Lung (tissue), 11 donors: ENCODE measurements at regions not wholly inside any gene's neighbourhood (a gene's known extent, or its start where the extent isn't known, plus 50 kb on each side); places are given as distances from the start of the nearest gene placed in this dataset.

ENCODE experiments used
- ATAC-seq: fragments of 200-7000 bp; cut with Tn5 transposase; one replicate; pipeline ENCODE4 v1.9.1; 2020; ENCODE audit warnings: moderate number of reproducible peaks; ENCODE audit not compliant: insufficient read depth, low FRiP score
- DNase-seq, 3 donors: peaks; one replicate each; pipeline ENCODE4 v3.0.0-alpha.2; 2013 to 2017
- H3K27ac ChIP-seq, 2 donors: one replicate each; pipeline ENCODE4 v1.5.1; 2013; ENCODE audit warnings: mild to moderate bottlenecking in 2 of 2, moderate library complexity in 2 of 2, control low read depth in 1 of 2, inconsistent platforms in 1 of 2, low read depth in 1 of 2, low read length in 1 of 2
- H3K27me3 ChIP-seq, 3 donors: one replicate each; pipeline ENCODE4 v1.5.1; 2013; ENCODE audit warnings: low read length in 2 of 3; ENCODE audit not compliant: control insufficient read depth in 3 of 3, insufficient read depth in 3 of 3
- H3K36me3 ChIP-seq, 4 donors: one replicate each; pipeline ENCODE4 v1.5.1; 2013; ENCODE audit warnings: low read length in 4 of 4, mild to moderate bottlenecking in 1 of 4, moderate library complexity in 1 of 4; ENCODE audit not compliant: control insufficient read depth in 4 of 4, insufficient read depth in 4 of 4
- H3K4me1 ChIP-seq, 5 donors: one replicate each; pipeline ENCODE4 v1.5.1; 2013; ENCODE audit warnings: low read length in 5 of 5, mild to moderate bottlenecking in 2 of 5, moderate library complexity in 1 of 5; ENCODE audit not compliant: control insufficient read depth in 5 of 5, insufficient read depth in 5 of 5
- H3K4me3 ChIP-seq: one replicate; pipeline ENCODE4 v1.5.1; 2013; ENCODE audit warnings: mild to moderate bottlenecking, control low read depth, moderate library complexity
- H3K9ac ChIP-seq, 2 donors: one replicate each; pipeline ENCODE4 v1.5.1; 2013; ENCODE audit warnings: low read length in 2 of 2, control low read depth in 1 of 2; ENCODE audit not compliant: insufficient read depth in 1 of 2
- H3K9me3 ChIP-seq, 4 donors: one replicate each; pipeline ENCODE4 v1.5.1; 2013; ENCODE audit warnings: low read length in 3 of 4, mild to moderate bottlenecking in 1 of 4, moderate library complexity in 1 of 4; ENCODE audit not compliant: control insufficient read depth in 4 of 4, insufficient read depth in 3 of 4
- WGBS, 2 donors: extraction: QIAGEN DNeasy Blood & Tissue Kit; methylation state at CpG; one replicate each; pipeline ENCODE4 v1.1.7; 2013; 5-methylcytosine and 5-hydroxymethylcytosine counted together
- TF ChIP-seq, protein P1 (sequence below): IDR thresholded peaks from 2 replicates; pipeline ENCODE4 v1.5.1; 2012; ENCODE audit warnings: mild to moderate bottlenecking; ENCODE audit errors: control extremely low read depth, extremely low read depth
- donor health status: control.
- donor health status: control.
- donor health status: Bipolar disorder and iron deficiency.
- donor health status: healthy.
- donor health status: DM: yes; HTN: yes; CAD: no.

DNA sequence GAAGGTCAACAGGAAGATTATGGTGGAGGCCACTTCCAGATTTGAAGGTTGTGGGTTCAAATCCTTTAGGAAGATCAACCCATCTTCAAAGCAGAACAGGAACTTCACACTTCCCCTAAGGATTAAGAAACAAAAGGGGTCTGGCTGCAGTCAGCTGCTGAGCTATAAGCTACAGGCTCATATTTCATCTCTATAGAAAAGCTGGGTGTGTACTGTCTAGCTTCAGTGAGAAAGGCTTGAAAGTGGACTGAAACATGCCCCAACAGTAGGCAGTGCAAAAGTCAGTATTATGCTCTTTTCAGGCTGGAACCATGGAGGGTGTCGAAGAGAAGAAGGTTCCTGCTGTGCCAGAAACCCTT lies 60.1 kb upstream of the SPDEF start:
- TF ChIP-seq, protein P1, sequence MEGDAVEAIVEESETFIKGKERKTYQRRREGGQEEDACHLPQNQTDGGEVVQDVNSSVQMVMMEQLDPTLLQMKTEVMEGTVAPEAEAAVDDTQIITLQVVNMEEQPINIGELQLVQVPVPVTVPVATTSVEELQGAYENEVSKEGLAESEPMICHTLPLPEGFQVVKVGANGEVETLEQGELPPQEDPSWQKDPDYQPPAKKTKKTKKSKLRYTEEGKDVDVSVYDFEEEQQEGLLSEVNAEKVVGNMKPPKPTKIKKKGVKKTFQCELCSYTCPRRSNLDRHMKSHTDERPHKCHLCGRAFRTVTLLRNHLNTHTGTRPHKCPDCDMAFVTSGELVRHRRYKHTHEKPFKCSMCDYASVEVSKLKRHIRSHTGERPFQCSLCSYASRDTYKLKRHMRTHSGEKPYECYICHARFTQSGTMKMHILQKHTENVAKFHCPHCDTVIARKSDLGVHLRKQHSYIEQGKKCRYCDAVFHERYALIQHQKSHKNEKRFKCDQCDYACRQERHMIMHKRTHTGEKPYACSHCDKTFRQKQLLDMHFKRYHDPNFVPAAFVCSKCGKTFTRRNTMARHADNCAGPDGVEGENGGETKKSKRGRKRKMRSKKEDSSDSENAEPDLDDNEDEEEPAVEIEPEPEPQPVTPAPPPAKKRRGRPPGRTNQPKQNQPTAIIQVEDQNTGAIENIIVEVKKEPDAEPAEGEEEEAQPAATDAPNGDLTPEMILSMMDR: no peak
- ATAC-seq (no peak), DNase-seq (no peak)
- no peak overlapping the region for H3K9ac ChIP-seq
- H3K9me3 ChIP-seq: no peaks in the 10 kb centered on the region
- 94 to 100% methylated on average over 1 of the region's 1 CpG for WGBS, 2 donors
- no peak overlapping the region for H3K27ac ChIP-seq
- H3K4me1 ChIP-seq: peaks cover 0 to 9% (median 0%) of the 10 kb centered on the region in 5 donors
- H3K27me3 ChIP-seq: no peaks in the 10 kb centered on the region
- peaks cover 3 to 6% (median 5%) of the 10 kb centered on the region in 4 donors for H3K36me3 ChIP-seq
- no peak overlapping the region for H3K4me3 ChIP-seq

GRCh38 chr6:34615574-34616226 lies 59.6 kb upstream of the SPDEF start:
- WGBS, 2 donors: 88 to 91% methylated on average over 7 of the region's 7 CpGs
- TF ChIP-seq, protein P1: no peak
- no peak overlapping the region for H3K4me3 ChIP-seq
- no peak overlapping the region for H3K27ac ChIP-seq
- no peak overlapping the region for H3K9ac ChIP-seq
- no peak for ATAC-seq
- H3K9me3 ChIP-seq: no peaks in the 10 kb centered on the region
- H3K27me3 ChIP-seq: no peaks in the 10 kb centered on the region
- peaks cover 3 to 6% (median 5%) of the 10 kb centered on the region in 4 donors for H3K36me3 ChIP-seq
- peaks cover 0 to 14% (median 0%) of the 10 kb centered on the region in 5 donors for H3K4me1 ChIP-seq
- DNase-seq: no peak

- no peak overlapping the region for H3K4me3 ChIP-seq
Measured at GRCh38 chr6:34610819-34611477, 54.8 kb upstream of the SPDEF start.

More at GRCh38 chr6:34610819-34611477, 54.8 kb upstream of the SPDEF start:
- H3K27ac ChIP-seq: peak overlapping the region; percentile 33 to 40
- H3K36me3 ChIP-seq: peaks cover 3 to 12% (median 4%) of the 10 kb centered on the region in 4 donors
- no peak for ATAC-seq
- no peak for DNase-seq
- 62 to 83% methylated on average over 4 of the region's 4 CpGs for WGBS, 2 donors
- no peaks in the 10 kb centered on the region for H3K9me3 ChIP-seq
- peaks cover 0 to 11% (median 0%) of the 10 kb centered on the region in 5 donors for H3K4me1 ChIP-seq
- no peak overlapping the region for H3K9ac ChIP-seq
- TF ChIP-seq, protein P1: no peak
- H3K27me3 ChIP-seq: no peaks in the 10 kb centered on the region
